ENCODE measurements at regions not wholly inside any gene's neighbourhood (a gene's known extent, or its start where the extent isn't known, plus 50 kb on each side); places are given as distances from the start of the nearest gene placed in this dataset.
A peak's percentile ranks its signal among the peaks of the same experiment; 100 is the strongest.
"Not testable (repeated sequence)": the region's sequence is repeated elsewhere in the genome, so short reads cannot be mapped to it uniquely, and the experiment has no call there.

- not testable (repeated sequence) for DNase-seq (ENCODE audit: low read depth in 2 of 2)
Measured at GRCh38 chr1:149157409-149157808, 54.1 kb upstream of the NBPF9 start.

- DNase-seq (ENCODE audit: low read depth in 2 of 2), result not testable (repeated sequence)
Measured at GRCh38 chr1:149158308-149158707, 55.0 kb upstream of the NBPF9 start.

DNA sequence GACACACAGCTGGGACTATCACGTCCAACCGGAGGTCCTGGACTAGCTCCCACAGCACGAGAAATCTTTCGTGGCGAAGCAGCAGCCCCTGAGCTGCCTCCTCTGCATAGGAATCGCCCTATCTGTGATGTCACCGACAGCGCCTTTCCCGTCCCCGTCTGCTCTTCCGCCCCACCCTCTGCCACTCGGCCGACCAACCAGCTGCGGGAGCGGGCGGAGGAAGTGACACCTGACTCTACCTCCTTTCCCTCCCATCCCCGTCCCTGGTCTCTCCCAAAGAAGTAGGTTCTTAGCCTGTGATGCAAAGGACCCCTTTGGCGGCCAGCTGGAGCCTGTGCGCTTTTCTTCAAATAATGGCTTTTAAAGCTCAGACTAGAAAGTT lies 59.7 kb upstream of the NBPF9 start:
- not testable (repeated sequence) for DNase-seq (ENCODE audit: low read depth in 2 of 2)

DNA sequence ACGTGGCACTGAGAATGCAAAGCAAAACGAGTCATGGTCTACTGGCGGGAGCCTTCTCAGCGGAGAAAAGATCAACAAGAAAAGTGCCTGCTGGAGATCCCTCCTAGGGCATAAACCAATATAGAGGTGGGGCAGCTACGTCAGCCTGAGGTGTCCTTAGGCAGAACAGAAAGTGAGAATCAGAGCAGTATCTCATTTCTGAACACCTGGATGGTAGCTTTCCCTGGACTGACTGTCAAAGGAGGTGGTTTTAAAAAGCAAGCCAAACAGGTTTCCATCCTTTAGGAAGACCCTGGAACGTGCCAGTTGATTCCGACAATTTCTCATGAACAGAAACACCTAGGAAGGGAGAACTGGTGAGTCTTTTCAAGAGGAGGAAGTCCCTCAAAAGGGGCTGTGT lies 71.4 kb upstream of the NBPF9 start:
- DNase-seq (ENCODE audit: low read depth in 2 of 2), result not testable (repeated sequence)

DNA sequence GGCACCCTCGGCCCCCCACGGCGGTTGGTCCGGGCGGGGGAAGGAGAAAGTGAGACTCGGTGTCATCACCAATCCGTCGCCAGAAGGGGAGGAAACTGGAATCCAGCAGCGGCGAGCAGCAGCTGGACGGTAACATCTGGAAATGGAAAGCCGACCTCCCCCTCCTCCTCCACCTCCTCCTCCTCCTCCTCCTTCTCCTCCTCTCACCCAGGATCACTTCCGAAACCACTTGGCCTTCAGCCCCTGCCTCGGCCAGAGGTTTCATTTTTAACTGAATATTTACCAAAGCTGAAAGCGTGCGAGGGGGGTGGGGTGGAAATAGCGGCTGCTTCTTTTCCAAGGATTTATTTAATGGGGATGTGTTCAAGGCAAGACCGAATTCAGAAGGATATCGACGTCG lies 72.5 kb upstream of the NBPF9 start:
- DNase-seq (ENCODE audit: low read depth in 2 of 2), result not testable (repeated sequence)

- DNase-seq (ENCODE audit: low read depth in 2 of 2), result peak; percentile 40 to 41
Measured at GRCh38 chr1:149176453-149177316, 73.3 kb upstream of the NBPF9 start.

GRCh38 chr1:149190742-149191141 lies 87.4 kb upstream of the NBPF9 start:
- DNase-seq (ENCODE audit: low read depth in 2 of 2), result not testable (repeated sequence)

DNA sequence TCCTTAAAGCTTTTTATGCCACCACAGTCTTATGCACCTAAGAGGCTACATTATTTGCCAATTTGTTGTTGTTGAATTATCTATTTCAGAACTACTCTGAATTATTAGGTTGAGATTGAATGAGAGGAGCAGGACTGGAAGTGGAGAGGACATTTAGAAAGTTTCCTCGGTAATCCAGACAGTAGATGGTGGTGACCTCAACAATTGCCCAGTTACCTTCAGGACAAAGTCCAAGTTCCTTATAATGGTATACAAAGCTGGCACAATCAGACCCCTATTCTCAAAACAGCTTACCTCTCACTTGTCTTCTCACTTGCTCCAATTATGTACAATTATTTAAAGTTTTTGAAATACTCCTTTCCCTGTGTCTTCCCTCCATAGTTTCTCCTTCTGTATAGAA lies 93.3 kb upstream of the NBPF9 start:
- not testable (repeated sequence) for DNase-seq (ENCODE audit: low read depth in 2 of 2)

DNA sequence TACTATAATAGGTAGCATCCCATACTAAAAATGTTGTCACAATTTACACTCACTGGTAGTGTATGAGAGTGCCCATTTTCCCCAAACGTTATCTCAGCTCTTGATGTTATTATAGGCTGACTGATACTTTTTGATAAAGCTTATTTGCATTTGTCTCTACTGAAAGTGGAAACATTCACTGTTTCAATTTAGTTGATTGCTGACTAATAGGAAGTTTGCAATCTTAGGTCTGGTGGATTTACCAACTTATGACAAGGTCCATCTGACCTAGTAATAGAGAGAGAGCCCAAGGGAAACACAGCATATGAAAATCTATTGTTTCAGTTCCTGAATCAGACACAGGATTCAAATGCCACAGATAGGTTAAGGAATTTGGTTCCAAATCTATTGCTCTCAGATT lies 97.2 kb upstream of the NBPF9 start:
- DNase-seq (ENCODE audit: low read depth in 2 of 2), result not testable (repeated sequence)

GRCh38 chr1:149202283-149202682 lies 98.9 kb upstream of the NBPF9 start:
- not testable (repeated sequence) for DNase-seq (ENCODE audit: low read depth in 2 of 2)

DNA sequence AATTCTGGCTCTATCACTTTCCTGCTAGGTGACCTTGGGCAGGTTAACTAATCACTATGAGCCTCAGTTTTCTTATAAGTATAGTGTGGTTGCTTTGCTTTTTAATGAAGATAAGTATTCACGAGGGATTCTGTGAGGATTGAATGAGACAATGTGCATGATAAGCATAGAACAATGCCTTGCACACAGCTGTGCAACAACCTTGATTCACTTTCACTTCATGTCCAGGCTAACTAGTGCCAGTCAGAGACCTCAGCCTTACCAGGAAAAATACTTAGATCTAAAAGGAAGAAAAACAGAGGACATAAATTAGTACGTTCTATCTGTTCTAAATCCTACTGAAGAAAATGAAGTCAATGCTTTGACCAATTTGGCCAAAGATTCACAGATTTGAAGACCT lies 101.0 kb upstream of the NBPF9 start:
- not testable (repeated sequence) for DNase-seq (ENCODE audit: low read depth in 2 of 2)

DNA sequence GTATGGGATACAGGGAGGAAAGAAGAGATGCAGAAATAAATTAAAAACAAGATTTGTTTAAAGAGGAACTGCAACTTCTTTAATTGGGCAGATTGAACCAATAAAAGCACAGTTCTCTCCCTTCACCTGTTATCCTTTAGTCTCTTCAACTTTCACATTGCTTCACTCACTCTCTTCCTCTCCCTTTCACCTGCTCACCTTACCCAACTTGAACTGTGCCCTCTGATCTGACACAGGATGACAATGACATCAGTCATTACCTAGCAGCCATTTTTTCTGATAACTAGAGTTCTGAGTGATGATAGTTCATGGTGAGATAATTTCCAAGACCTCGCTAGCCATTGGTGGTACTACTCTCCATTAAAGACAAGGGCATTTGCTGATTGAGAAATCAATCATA lies 105.5 kb upstream of the NBPF9 start:
- not testable (repeated sequence) for DNase-seq (ENCODE audit: low read depth in 2 of 2)

DNA sequence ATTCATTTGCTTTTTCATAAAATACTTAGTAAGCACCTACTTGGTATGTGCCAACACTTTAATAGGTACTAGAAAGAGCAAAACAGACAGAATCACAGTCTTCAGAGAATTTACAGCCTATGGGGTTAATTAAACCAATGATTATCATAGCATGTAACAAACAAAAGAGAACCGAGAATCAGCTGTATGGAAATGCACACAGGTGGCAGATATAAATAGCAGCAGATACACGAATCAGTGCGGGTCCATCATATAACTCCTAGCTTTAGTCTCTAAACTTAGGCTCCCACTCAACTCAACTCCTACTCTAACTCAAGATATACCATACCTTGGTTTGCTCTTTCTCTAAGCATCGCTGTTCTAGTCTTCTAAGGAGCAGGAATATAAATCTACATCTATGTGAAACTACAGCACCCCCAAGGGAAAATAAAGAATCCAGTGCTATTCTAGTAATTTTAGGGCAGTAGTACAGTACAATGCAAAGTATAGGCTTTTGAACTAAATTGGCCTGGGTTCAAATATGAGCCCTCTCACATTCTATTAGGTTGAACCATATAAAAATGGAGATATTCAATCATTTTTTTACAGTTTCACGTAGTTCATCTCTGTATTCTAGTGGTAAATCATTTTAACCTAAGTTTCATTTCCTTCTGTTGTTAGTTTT lies 108.5 kb upstream of the NBPF9 start:
- DNase-seq (ENCODE audit: low read depth in 2 of 2), result not testable (repeated sequence)

GRCh38 chr1:149212946-149213345 lies 109.6 kb upstream of the NBPF9 start:
- not testable (repeated sequence) for DNase-seq (ENCODE audit: low read depth in 2 of 2)

DNA sequence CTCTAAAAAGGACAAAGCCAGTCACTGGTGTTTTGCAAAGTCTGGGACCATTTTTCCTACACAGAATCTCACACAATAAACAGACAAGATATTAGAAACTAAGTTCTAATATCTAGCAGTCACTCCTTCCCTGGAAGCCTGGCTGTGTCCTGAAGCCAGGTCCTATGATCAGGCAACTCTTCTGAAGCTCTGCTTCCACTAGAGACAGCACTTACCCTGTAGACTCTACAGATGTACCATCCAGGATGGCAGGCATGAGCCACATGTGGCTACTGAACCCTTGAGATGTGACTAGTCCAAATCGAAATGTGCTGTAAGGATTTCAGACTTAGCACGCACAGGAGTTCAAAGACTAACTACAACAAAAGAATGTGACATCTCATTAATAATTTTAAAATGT lies 110.3 kb upstream of the NBPF9 start:
- not testable (repeated sequence) for DNase-seq (ENCODE audit: low read depth in 2 of 2)

DNA sequence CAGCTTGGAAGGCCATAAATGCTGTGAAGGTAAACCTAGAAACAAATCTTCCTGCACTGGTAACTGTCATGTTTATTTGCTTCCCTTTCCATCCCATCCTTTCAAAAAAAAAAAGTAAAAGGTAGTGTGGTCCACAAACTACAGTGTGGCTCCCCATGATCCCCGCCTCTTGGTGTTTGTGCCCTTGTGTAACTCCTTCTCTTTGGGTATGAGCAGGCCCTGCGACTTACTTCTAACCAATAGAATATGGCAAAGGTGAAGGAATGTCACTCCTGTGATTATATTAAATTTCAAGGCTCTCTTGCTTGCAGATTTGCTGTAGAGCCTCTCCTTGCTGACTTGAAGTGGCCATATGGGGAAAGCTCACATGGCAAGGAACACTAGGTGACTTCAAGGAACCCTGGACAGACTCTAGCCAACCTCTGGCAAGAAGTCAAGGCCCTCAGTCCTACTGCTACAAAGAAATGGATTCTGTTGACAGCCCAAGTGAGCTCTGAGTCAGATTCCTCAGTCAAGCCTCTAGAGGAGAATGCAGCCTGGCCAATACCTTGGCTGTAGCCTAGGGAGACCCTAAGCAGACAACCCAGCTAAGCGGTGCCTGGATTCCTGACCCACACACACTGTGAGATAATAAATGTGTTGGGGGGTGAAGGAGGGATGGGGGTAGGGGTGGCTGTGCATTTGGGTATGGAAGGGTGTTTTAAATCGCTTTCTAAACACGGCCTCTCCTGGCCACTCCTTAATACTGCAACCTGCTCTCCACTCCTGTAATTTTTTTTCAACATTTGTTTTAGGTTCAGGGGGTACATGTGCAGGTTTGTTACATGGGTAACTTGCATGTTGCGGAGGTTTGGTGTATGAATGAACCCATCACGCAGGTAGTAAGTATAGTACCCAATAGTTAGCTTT lies 115.0 kb upstream of the NBPF9 start:
- DNase-seq (ENCODE audit: low read depth in 2 of 2), result not testable (repeated sequence)

- DNase-seq (ENCODE audit: low read depth in 2 of 2), result not testable (repeated sequence)
Measured at GRCh38 chr1:149219539-149219938, 116.2 kb upstream of the NBPF9 start.

GRCh38 chr1:149220463-149221074 lies 117.2 kb upstream of the NBPF9 start:
- DNase-seq (ENCODE audit: low read depth in 2 of 2), result not testable (repeated sequence)

DNA sequence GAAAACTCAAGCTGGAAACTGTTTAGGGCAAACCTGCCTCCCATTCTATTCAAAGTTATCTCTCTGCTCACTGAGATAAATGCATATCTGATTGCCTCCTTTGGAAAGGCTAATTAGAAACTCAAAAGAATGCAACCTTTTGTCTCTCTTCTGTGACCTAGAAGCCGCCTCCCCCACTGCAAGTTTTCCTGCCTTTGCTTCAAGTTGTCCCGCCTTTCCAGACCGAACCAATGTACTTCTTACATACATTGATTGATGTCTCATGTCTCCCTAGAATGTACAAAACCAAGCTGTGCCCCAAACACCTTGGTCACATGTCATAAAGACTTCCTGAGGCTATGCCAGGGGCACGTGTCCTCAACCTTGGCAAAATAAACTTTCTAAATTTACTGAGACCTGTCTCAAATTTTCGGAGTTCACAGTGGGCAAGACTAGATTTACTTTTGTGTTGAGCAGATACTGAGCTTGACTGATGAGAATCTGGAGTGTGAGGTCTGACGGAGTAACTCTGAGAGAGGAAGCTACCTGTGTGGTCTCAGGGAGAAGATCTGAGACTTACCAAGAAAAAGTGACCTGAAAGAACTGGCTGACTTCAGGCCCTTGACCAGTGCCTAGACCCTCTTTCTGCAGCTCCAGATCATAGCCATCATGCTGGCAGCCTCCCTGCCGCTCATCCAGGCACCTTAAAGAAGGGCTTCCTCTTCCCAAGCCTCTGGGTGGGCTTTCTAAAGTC lies 124.7 kb upstream of the NBPF9 start:
- not testable (repeated sequence) for DNase-seq (ENCODE audit: low read depth in 2 of 2)

DNA sequence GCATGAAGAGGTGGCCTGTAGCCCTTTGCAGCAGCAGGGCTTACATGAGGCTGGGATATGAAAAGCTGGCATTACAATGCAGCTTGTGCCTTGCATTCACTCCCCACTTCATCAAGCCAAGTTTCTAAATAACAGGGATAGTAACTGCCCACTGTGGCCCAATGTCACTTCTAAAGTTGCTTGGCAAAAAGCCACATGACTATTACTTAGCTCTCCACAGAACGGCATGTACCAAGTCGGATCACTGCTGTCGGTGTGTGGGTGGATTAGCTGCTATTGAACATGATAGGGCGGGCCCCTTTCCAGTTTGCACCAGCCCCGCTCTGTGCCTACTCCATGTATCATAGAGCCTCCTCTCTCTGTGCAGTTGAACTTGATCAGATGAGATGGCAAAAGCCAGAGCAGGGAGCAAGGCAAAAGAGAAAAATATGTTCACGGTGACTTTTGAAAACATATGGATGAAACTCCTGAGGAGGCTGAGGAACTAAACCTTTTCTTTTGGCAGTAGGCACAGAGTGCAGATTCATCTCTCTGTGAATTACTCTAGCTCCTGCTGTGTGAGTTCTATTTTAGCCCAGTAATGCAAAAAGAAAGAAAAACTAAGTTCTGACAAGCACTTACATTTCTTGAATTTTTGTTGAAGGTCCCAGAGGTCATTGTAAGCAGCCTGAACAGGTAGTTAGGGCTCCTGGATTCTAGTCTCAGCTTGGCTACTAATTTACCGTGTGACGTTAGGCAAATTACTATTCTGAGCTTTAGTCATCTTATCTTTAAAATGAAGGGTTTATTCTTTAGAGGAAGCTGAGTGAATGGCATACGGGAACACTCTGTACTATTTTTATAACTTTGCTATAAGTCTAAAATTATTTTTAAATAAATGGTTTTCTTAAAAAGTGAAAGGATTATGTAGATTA lies 125.6 kb upstream of the NBPF9 start:
- DNase-seq (ENCODE audit: low read depth in 2 of 2), result not testable (repeated sequence)

Data from activated CD8-positive, alpha-beta memory T cell treated with anti-CD3 and anti-CD28 coated beads for 4 hours (primary cell).